ENCODE measurements at regions not wholly inside any gene's neighbourhood (a gene's known extent, or its start where the extent isn't known, plus 50 kb on each side); places are given as distances from the start of the nearest gene placed in this dataset.

- Histone ChIP-seq H3K27me3 (ENCODE audit: control insufficient read depth in 2 of 2, insufficient read depth in 2 of 2, low read length in 2 of 2) (no peaks in the 10 kb centered on the region), H3K79me2 (ENCODE audit: control insufficient read depth, insufficient read depth, low read length) (no peaks in the 10 kb centered on the region), H3K9me1 (replicated peaks; ENCODE audit: control insufficient read depth, extremely low read depth, insufficient read depth, low read length) (no peaks in the 10 kb centered on the region), H4K20me1 (replicated peaks; ENCODE audit: control insufficient read depth, extremely low read depth, insufficient read depth, low read length) (no peaks in the 10 kb centered on the region), H3K9ac (replicated peaks; ENCODE audit: extremely low read depth, insufficient read depth, low read length) (no peak overlapping the region), H3K9me3 (replicated peaks; ENCODE audit: control insufficient read depth, insufficient read depth, low read length) (no peaks in the 10 kb centered on the region), H3K4me2 (ENCODE audit: insufficient read depth, low read length) (no peak overlapping the region), H3K36me3 (ENCODE audit: control insufficient read depth in 2 of 2, extremely low read depth in 1 of 2, insufficient read depth in 2 of 2, low read length in 2 of 2) (no peaks in the 10 kb centered on the region), H3K27ac (ENCODE audit: insufficient read depth, low read depth, low read length) (no peak overlapping the region), H3K4me3 (replicated peaks in 1 of 3; ENCODE audit: insufficient read depth in 1 of 3, low read depth in 1 of 3, low read length in 3 of 3) (no peak overlapping the region), H2AFZ (ENCODE audit: low read depth, low read length) (no peak overlapping the region), H3K4me1 (ENCODE audit: control insufficient read depth, extremely low read depth, insufficient read depth, low read length) (no peaks in the 10 kb centered on the region)
- FAIRE-seq = no peak
- ChIA-PET POLR2A (no interaction called here), CTCF (no interaction called here)
- intact Hi-C loops (cut with micrococcal nuclease) = no loop called here
- dilution Hi-C loops (cut with MboI; ENCODE audit: extremely low pct_ligation_motif_present, low sequenced_read_pairs) = no loop called here
- TF ChIP-seq POLR2AphosphoS5 (IDR thresholded peaks at IDR 0.05; ENCODE audit: insufficient read depth, low read depth, low read length) = no peak
- no peak for TF ChIP-seq EZH2 (IDR thresholded peaks at IDR 0.05; ENCODE audit: borderline replicate concordance, low read depth, low read length, severe bottlenecking)
- BruUV-seq (replicated peaks) = no TSS peak
- no peak for DNase-seq (ENCODE audit: low read depth, low spot score)
These were observed 681.8 kb downstream of the CENPC start for GRCh38 chr4:66863481-66863880.

DNA sequence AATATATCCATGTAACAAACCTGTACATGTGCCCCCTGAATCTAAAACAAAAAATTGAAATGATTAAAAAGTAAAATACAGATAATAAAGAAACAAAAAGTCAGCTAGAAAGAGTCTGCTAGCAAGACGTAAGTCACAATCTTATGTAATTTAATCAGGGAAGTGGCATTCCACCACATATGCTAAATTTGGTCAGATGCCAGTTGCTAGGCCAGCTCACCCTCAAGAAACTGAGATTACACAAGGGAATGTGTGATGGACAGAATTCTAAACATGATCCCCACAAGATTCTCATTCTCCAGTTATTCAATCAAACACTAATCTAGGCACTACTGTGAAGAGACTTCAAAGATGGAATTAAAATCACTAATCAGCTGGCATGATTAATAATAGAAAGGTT is 689.3 kb downstream of the CENPC start:
- FAIRE-seq (no peak), DNase-seq (ENCODE audit: low read depth, low spot score) (no peak)
- no peaks in the 10 kb centered on the region for H3K4me1 ChIP-seq (ENCODE audit: control insufficient read depth, extremely low read depth, insufficient read depth, low read length)
- dilution Hi-C loops (cut with MboI; ENCODE audit: extremely low pct_ligation_motif_present, low sequenced_read_pairs) = no loop called here
- BruUV-seq (replicated peaks) = no TSS peak
- no peaks in the 10 kb centered on the region for H4K20me1 ChIP-seq (replicated peaks; ENCODE audit: control insufficient read depth, extremely low read depth, insufficient read depth, low read length)
- no peaks in the 10 kb centered on the region for H3K9me1 ChIP-seq (replicated peaks; ENCODE audit: control insufficient read depth, extremely low read depth, insufficient read depth, low read length)
- H2AFZ ChIP-seq (ENCODE audit: low read depth, low read length) = no peak overlapping the region
- no peak overlapping the region for H3K27ac ChIP-seq (ENCODE audit: insufficient read depth, low read depth, low read length)
- no peak overlapping the region for H3K4me3 ChIP-seq (replicated peaks in 1 of 3; ENCODE audit: insufficient read depth in 1 of 3, low read depth in 1 of 3, low read length in 3 of 3)
- no peak overlapping the region for H3K9ac ChIP-seq (replicated peaks; ENCODE audit: extremely low read depth, insufficient read depth, low read length)
- no peaks in the 10 kb centered on the region for H3K9me3 ChIP-seq (replicated peaks; ENCODE audit: control insufficient read depth, insufficient read depth, low read length)
- no peaks in the 10 kb centered on the region for H3K79me2 ChIP-seq (ENCODE audit: control insufficient read depth, insufficient read depth, low read length)
- no peak overlapping the region for H3K4me2 ChIP-seq (ENCODE audit: insufficient read depth, low read length)
- H3K27me3 ChIP-seq (ENCODE audit: control insufficient read depth in 2 of 2, insufficient read depth in 2 of 2, low read length in 2 of 2) = no peaks in the 10 kb centered on the region
- H3K36me3 ChIP-seq (ENCODE audit: control insufficient read depth in 2 of 2, extremely low read depth in 1 of 2, insufficient read depth in 2 of 2, low read length in 2 of 2) = no peaks in the 10 kb centered on the region
- TF ChIP-seq POLR2A (IDR thresholded peaks at IDR 0.05; ENCODE audit: low read depth, low read length) (no peak), EZH2 (IDR thresholded peaks at IDR 0.05; ENCODE audit: borderline replicate concordance, low read depth, low read length, severe bottlenecking) (no peak), GATA2 (IDR thresholded peaks at IDR 0.05; ENCODE audit: insufficient read depth, insufficient read length, low read depth, low read length) (no peak), MYC (IDR thresholded peaks at IDR 0.05; ENCODE audit: low read depth, low read length) (no peak), CTCF (IDR thresholded peaks at IDR 0.05; ENCODE audit: extremely low read depth in 1 of 2, insufficient read depth in 1 of 2, low read depth in 1 of 2, low read length in 2 of 2) (no peak), POLR2AphosphoS5 (IDR thresholded peaks at IDR 0.05; ENCODE audit: insufficient read depth, low read depth, low read length) (no peak), FOS (IDR thresholded peaks at IDR 0.05; ENCODE audit: borderline replicate concordance, insufficient read depth, low read length) (no peak), JUN (IDR thresholded peaks at IDR 0.05; ENCODE audit: borderline replicate concordance, insufficient read depth, insufficient read length, low read depth) (no peak)
- TF ChIP-seq, protein P1, sequence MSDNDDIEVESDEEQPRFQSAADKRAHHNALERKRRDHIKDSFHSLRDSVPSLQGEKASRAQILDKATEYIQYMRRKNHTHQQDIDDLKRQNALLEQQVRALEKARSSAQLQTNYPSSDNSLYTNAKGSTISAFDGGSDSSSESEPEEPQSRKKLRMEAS (IDR thresholded peaks at IDR 0.05; ENCODE audit: insufficient read depth, insufficient read length) = no peak
- POLR2A ChIA-PET = no interaction called here
- CTCF ChIA-PET = no interaction called here
- intact Hi-C loops (cut with micrococcal nuclease) = no loop called here

All from endothelial cell of umbilical vein (primary cell).